OCI-LY3 (cell line): ENCODE measurements at regions not wholly inside any gene's neighbourhood (a gene's known extent, or its start where the extent isn't known, plus 50 kb on each side); places are given as distances from the start of the nearest gene placed in this dataset.

Experiments used
- CTCF ChIP-seq: fragments of 200-600, 300-600 bp; sonication (generic); IDR thresholded peaks from 2 replicates; pipeline ENCODE4 v1.5.1; 2014; ENCODE audit warnings: antibody characterized with exemption, low read length, low read depth
- EZH2phosphoT487 ChIP-seq: fragments of 200-600 bp; shearing (Covaris generic); IDR thresholded peaks from 2 replicates; pipeline ENCODE4 v1.6.1; 2018; ENCODE audit warnings: antibody characterized with exemption, mixed run types, low read depth

GRCh38 chr2:39494784-39495251 is 57.7 kb upstream of the MAP4K3 start:
- TF ChIP-seq EZH2phosphoT487 (no peak), CTCF (no peak)
